ENCODE measurements at regions not wholly inside any gene's neighbourhood (a gene's known extent, or its start where the extent isn't known, plus 50 kb on each side); places are given as distances from the start of the nearest gene placed in this dataset.
A peak's percentile ranks its signal among the peaks of the same experiment; 100 is the strongest.

DNA sequence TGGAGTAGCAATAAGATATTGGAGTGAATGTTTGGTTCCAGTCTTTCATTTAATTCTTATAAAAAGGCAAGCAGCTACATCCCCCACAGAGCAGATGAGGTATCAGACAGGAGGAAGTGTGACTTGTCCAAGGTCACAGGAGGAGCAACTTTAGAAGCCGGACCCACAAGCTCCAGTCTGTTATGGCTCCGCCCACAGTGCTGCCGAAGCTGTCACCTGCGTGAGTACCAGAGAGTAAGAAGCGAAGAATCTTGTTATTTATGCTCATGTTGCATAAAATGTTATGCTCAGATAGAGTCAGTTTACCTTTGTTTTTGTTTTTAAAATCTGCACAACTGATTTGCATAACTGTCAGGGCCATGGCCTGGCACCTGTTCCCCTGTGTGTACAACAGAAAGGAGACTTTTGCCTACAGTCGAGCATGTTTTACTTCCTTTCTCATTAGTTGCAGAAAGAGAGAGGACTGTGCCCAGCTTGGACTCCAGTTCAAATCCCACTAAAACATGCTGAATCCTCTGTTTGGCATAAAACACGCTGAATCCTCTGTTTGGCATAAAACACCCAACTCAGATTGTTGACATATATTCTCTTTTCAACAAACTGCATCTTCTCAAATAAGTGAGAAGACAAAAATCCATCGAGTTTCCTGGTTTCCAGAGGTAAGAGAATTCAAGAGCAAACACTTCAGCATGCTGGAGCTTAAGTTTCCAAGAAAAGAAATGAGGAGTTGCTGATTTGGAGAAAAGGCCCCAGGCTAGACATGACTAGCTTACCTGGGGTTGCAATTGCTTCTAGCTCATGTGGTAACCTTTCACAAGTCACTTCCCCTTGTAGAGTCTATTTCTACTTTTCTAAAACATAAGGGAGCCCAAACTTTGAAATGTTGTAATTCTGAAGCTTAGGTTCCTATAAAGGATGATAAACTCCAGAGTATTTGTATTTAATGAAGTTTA, 409.8 kb upstream of the ZMIZ1 start:
- peaks cover 28% of the 10 kb centered on the region for H3K4me1 ChIP-seq (ENCODE audit: insufficient read depth, low read length, poor library complexity, severe bottlenecking)
- peak overlapping the region; percentile 90 for H3K27ac ChIP-seq (ENCODE audit: low read depth, low read length, poor library complexity, severe bottlenecking)
- DNase-seq (ENCODE audit: low spot score): peak; percentile 93
- H3K36me3 ChIP-seq (ENCODE audit: insufficient read depth, low read length): no peaks in the 10 kb centered on the region
- peak overlapping the region; percentile 90 for H3K4me2 ChIP-seq (ENCODE audit: low read length)
- H3K4me3 ChIP-seq (ENCODE audit: low read depth, low read length, poor library complexity, severe bottlenecking): peak overlapping the region; percentile 54
- H3K9me3 ChIP-seq (ENCODE audit: low read length): peaks cover 4% of the 10 kb centered on the region; the same call in 1 of the 2 replicates
- no peaks in the 10 kb centered on the region for H3K79me2 ChIP-seq (ENCODE audit: insufficient read depth, low read depth, low read length)
- intact Hi-C loops (cut with micrococcal nuclease; ENCODE audit: unreplicated experiment): loop anchor here (1.0 to 2.0 kb wide), 3 partner anchors 356 to 612 kb away; no protein-coding TSS in a partner anchor
- no peaks in the 10 kb centered on the region for H3K9me2 ChIP-seq (ENCODE audit: insufficient read depth, low read length)
- ChIA-PET CTCF (ENCODE audit: unreplicated experiment) (interaction anchor here (1.1 to 1.6 kb wide), 2 partner anchors 9 to 439 kb away, joined by 3 read pairs; no protein-coding TSS in a partner anchor), POLR2A (interaction anchor here (0.8 to 1.3 kb wide), 6 partner anchors 8 to 625 kb away, joined by 3 to 5 read pairs (median 3); no protein-coding TSS in a partner anchor)
- no peaks in the 10 kb centered on the region for H4K20me1 ChIP-seq (ENCODE audit: insufficient read depth, low read length)
- BruUV-seq (replicated peaks): no TSS peak
- TF ChIP-seq, protein P1, sequence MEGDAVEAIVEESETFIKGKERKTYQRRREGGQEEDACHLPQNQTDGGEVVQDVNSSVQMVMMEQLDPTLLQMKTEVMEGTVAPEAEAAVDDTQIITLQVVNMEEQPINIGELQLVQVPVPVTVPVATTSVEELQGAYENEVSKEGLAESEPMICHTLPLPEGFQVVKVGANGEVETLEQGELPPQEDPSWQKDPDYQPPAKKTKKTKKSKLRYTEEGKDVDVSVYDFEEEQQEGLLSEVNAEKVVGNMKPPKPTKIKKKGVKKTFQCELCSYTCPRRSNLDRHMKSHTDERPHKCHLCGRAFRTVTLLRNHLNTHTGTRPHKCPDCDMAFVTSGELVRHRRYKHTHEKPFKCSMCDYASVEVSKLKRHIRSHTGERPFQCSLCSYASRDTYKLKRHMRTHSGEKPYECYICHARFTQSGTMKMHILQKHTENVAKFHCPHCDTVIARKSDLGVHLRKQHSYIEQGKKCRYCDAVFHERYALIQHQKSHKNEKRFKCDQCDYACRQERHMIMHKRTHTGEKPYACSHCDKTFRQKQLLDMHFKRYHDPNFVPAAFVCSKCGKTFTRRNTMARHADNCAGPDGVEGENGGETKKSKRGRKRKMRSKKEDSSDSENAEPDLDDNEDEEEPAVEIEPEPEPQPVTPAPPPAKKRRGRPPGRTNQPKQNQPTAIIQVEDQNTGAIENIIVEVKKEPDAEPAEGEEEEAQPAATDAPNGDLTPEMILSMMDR (conservative IDR thresholded peaks at IDR 0.05; ENCODE audit: low read length): no peak
- TF ChIP-seq EZH2phosphoT487 (IDR thresholded peaks at IDR 0.05; ENCODE audit: borderline replicate concordance, low read depth, low read length): no peak
- peak overlapping the region; percentile 98 for H2AFZ ChIP-seq (ENCODE audit: low read length)

DNA sequence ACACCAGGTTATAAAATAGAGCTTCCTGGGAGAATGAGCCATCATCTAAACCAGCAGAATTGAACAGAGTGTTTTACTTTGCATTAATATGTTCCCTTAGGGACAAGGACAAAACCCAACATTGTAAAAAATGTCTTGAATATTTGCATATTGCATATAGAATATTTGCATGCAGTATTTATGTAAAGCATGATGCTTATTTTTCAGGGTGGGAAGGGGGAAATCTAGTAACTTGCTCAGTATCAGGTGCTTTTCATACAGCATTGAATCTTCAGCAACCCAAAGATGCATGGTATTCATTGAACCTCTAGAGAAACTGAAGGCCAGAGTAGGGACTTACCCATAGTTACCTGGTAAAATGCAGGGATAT, 409.2 kb upstream of the ZMIZ1 start:
- no TSS peak for BruUV-seq (replicated peaks)
- H4K20me1 ChIP-seq (ENCODE audit: insufficient read depth, low read length): no peaks in the 10 kb centered on the region
- no peaks in the 10 kb centered on the region for H3K36me3 ChIP-seq (ENCODE audit: insufficient read depth, low read length)
- H3K9me3 ChIP-seq (ENCODE audit: low read length): peaks cover 10% of the 10 kb centered on the region
- intact Hi-C loops (cut with micrococcal nuclease; ENCODE audit: unreplicated experiment): loop anchor here (2.0 kb wide), 1 partner anchor 613 kb away; no protein-coding TSS in a partner anchor
- H3K79me2 ChIP-seq (ENCODE audit: insufficient read depth, low read depth, low read length): no peaks in the 10 kb centered on the region
- ChIA-PET CTCF (ENCODE audit: unreplicated experiment) (no interaction called here), POLR2A (interaction anchor here (1.1 to 1.3 kb wide), 2 partner anchors 9 to 11 kb away, joined by 3 to 5 read pairs; no protein-coding TSS in a partner anchor)
- H3K4me3 ChIP-seq (ENCODE audit: low read depth, low read length, poor library complexity, severe bottlenecking): peak overlapping the region; percentile 54
- peak; percentile 24 for DNase-seq (ENCODE audit: low spot score)
- H3K4me2 ChIP-seq (ENCODE audit: low read length): peak overlapping the region; percentile 90
- H3K9me2 ChIP-seq (ENCODE audit: insufficient read depth, low read length): no peaks in the 10 kb centered on the region
- TF ChIP-seq, protein P1 (conservative IDR thresholded peaks at IDR 0.05; ENCODE audit: low read length): no peak
- TF ChIP-seq EZH2phosphoT487 (IDR thresholded peaks at IDR 0.05; ENCODE audit: borderline replicate concordance, low read depth, low read length): no peak
- peak overlapping the region; percentile 98; the same call in 1 of the 2 replicates for H2AFZ ChIP-seq (ENCODE audit: low read length)
- H3K27ac ChIP-seq (ENCODE audit: low read depth, low read length, poor library complexity, severe bottlenecking): peak overlapping the region; percentile 90
- peaks cover 28% of the 10 kb centered on the region for H3K4me1 ChIP-seq (ENCODE audit: insufficient read depth, low read length, poor library complexity, severe bottlenecking)

All from OCI-LY7 (cell line).